ENCODE measurements at regions not wholly inside any gene's neighbourhood (a gene's known extent, or its start where the extent isn't known, plus 50 kb on each side); places are given as distances from the start of the nearest gene placed in this dataset.

DNA sequence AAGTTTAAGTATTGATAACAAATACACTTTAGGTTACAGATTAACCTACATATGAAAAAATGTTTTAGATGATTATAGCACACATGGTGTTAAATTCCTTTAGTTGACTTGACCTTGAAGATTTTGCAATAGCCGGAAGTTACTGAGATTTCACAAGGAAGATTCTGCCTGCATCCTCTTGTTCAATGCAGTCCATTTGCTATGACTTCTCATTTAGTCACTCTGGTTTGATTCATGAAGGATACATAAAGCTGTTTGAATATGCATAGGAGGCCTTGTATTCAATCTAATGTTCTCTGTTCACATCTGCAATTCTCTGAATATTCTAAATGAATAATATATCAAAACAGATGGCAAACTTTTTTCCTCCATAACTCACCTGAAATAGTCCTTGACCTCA, 870.2 kb upstream of the GOT2 start:
- TF ChIP-seq EZH2 (IDR thresholded peaks at IDR 0.05; ENCODE audit: borderline replicate concordance, control insufficient read depth, low read depth, low read length): no peak
- TF ChIP-seq, protein P1, sequence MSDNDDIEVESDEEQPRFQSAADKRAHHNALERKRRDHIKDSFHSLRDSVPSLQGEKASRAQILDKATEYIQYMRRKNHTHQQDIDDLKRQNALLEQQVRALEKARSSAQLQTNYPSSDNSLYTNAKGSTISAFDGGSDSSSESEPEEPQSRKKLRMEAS (IDR thresholded peaks at IDR 0.05; ENCODE audit: low read depth, low read length): no peak
- no peak for TF ChIP-seq SREBF1 (IDR thresholded peaks at IDR 0.05; ENCODE audit: low read length)
- no peak for TF ChIP-seq ZNF207 (IDR thresholded peaks at IDR 0.05; ENCODE audit: borderline replicate concordance)
- TF ChIP-seq, protein P2, sequence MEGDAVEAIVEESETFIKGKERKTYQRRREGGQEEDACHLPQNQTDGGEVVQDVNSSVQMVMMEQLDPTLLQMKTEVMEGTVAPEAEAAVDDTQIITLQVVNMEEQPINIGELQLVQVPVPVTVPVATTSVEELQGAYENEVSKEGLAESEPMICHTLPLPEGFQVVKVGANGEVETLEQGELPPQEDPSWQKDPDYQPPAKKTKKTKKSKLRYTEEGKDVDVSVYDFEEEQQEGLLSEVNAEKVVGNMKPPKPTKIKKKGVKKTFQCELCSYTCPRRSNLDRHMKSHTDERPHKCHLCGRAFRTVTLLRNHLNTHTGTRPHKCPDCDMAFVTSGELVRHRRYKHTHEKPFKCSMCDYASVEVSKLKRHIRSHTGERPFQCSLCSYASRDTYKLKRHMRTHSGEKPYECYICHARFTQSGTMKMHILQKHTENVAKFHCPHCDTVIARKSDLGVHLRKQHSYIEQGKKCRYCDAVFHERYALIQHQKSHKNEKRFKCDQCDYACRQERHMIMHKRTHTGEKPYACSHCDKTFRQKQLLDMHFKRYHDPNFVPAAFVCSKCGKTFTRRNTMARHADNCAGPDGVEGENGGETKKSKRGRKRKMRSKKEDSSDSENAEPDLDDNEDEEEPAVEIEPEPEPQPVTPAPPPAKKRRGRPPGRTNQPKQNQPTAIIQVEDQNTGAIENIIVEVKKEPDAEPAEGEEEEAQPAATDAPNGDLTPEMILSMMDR (IDR thresholded peaks at IDR 0.05 in 2 of 3, conservative IDR thresholded peaks at IDR 0.05 in 1 of 3; ENCODE audit: control insufficient read depth in 2 of 3, extremely low read depth in 1 of 3, insufficient read depth in 1 of 3, low read depth in 3 of 3, low read length in 3 of 3): no peak
- no peak for TF ChIP-seq NRF1 (conservative IDR thresholded peaks at IDR 0.05; ENCODE audit: low read depth, low read length)
- TF ChIP-seq JUNB (IDR thresholded peaks at IDR 0.05): no peak
- no peak for TF ChIP-seq TCF7 (IDR thresholded peaks at IDR 0.05; ENCODE audit: borderline replicate concordance)
- TF ChIP-seq CHD2 (IDR thresholded peaks at IDR 0.05; ENCODE audit: borderline replicate concordance, low read depth, low read length): no peak
- TF ChIP-seq, protein P3, sequence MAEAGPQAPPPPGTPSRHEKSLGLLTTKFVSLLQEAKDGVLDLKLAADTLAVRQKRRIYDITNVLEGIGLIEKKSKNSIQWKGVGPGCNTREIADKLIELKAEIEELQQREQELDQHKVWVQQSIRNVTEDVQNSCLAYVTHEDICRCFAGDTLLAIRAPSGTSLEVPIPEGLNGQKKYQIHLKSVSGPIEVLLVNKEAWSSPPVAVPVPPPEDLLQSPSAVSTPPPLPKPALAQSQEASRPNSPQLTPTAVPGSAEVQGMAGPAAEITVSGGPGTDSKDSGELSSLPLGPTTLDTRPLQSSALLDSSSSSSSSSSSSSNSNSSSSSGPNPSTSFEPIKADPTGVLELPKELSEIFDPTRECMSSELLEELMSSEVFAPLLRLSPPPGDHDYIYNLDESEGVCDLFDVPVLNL (IDR thresholded peaks at IDR 0.05; ENCODE audit: low read depth, low read length): no peak
